Kasumi-1 (cell line): ENCODE measurements at regions not wholly inside any gene's neighbourhood (a gene's known extent, or its start where the extent isn't known, plus 50 kb on each side); places are given as distances from the start of the nearest gene placed in this dataset.
A peak's percentile ranks its signal among the peaks of the same experiment; 100 is the strongest.

Source experiments
- DNase-seq, 2 experiments: peaks; one replicate each; lab custom pipeline; 2025; lab: John Stamatoyannopoulos, UW

GRCh38 chr10:4109469-4109868 is 324.5 kb upstream of the KLF6 start:
- no peak for DNase-seq

- no peak for DNase-seq
These were observed 323.7 kb upstream of the KLF6 start for GRCh38 chr10:4108693-4109092.

DNA sequence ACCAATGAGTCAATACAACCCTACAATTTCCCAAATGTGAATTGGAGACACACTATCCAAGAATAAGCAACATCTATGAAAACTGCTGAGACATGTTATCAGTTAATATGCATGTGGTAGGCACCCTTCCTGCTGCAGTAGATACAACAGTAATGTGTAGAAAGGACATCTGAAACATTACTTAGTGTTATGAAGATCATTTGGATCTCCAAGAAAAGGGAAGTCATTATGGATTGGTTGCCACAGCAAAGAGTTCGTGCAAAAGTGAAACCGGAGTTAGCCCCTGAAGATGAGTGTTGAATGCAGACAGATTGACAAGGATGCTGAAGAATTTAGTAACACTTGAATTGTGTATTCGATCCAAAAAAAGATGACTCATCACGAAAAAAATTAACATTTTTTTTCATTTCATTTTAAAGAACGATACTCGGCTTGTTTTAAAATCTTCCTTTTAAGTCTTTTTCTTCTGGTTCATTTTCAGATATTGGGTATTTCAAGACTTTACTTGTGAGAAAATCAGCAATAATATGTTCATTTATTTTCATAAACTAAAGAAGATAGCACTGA is 322.4 kb upstream of the KLF6 start:
- peak; percentile 10 to 14 for DNase-seq

GRCh38 chr10:4103603-4104002 is 318.6 kb upstream of the KLF6 start:
- no peak for DNase-seq

DNA sequence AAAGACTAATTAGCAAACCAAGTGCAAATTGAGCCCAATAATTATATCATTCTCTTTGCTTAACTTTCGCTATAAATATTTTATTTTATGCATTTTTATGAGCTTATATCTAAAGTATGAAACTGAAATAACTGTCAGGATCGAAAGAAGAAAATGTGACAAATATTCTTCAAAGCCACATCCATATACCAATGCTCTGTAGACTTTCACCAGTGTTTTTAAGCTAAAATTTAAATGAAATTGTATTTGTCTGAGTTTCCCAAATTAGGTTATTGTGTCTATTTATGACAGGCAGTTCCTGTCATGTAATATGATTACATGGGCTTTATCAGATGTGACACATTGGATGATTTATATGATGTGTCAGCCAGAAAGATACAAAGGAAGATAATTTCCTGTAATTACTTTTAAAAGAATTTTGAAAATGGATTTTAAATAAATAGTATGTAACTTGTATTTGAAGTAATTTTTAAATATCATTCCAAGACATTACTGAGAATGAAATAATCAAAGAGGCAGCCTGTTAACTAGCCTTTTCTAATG is 317.9 kb upstream of the KLF6 start:
- DNase-seq: no peak

GRCh38 chr10:4101918-4102654 is 317.1 kb upstream of the KLF6 start:
- DNase-seq: no peak

GRCh38 chr10:4100380-4100779 is 315.4 kb upstream of the KLF6 start:
- DNase-seq: no peak

DNA sequence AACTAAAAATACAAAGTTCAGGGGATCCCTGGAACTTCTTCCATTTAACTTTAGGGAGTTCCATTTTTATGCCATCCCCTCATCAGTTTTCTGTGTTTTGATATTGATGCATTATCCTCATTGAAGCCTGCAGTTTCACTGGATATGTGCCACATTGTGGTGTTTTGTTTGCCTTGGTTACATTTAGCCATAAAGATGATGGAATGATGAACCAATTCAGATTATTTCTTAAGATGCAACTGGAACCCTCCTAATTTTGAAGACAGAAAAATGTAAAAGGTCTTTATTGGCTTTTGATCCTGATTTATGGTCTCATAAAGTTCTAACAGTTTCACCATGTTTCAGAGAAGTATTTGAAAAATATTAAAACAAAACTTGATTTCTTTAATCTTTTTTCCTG is 314.2 kb upstream of the KLF6 start:
- DNase-seq: no peak

GRCh38 chr10:4095166-4095917 is 310.3 kb upstream of the KLF6 start:
- no peak for DNase-seq

- no peak for DNase-seq
These were observed 309.7 kb upstream of the KLF6 start for GRCh38 chr10:4094751-4095150.

DNA sequence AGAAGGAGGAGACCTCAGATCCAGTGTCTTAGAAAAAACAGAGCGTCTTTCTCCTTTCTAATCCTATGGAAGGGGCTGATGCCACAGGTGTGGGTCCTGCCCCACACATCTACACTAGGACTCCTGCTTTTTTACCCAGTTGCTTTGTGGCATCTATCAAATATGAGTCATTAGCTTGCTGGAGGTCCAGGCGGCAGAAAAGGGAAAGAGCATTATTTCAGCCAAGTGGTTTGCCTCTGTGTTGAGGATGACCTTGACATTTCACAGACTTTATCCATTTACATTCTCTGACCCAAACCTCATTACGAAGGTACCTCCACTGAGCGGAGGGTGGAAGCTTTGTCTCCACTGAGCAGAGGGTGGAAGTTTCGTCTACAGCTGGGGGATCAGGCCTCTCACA is 308.4 kb upstream of the KLF6 start:
- no peak for DNase-seq

- DNase-seq: no peak
These were observed 303.5 kb upstream of the KLF6 start for GRCh38 chr10:4088354-4089066.

GRCh38 chr10:4086131-4086898 is 301.3 kb upstream of the KLF6 start:
- DNase-seq: no peak

DNA sequence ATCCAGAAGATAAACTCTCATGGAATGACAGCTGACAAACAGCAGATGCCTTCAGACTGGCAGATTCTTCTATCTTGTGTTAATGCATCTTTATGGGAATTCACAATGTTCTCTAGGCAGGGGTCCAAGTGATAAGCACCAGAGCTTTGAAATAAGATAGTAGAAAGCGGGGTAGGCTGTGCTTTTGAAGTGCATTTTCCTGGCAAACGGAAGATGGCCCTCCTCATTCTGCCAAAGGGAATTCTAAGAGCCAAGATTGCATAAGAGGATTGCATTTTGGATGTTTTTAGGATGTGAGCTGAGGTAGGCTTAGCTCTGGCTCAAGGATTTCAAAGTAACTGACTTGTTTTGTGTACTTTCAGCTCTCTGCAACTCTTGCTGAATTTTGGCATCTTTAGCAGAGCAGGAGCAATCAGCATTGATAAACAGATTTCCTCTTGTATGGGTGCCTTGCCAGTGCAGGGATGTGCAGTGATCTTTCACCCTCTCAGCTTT is 298.5 kb upstream of the KLF6 start:
- DNase-seq: no peak

GRCh38 chr10:4082861-4083260 is 297.9 kb upstream of the KLF6 start:
- DNase-seq: no peak

GRCh38 chr10:4081685-4082111 is 296.7 kb upstream of the KLF6 start:
- no peak for DNase-seq

DNA sequence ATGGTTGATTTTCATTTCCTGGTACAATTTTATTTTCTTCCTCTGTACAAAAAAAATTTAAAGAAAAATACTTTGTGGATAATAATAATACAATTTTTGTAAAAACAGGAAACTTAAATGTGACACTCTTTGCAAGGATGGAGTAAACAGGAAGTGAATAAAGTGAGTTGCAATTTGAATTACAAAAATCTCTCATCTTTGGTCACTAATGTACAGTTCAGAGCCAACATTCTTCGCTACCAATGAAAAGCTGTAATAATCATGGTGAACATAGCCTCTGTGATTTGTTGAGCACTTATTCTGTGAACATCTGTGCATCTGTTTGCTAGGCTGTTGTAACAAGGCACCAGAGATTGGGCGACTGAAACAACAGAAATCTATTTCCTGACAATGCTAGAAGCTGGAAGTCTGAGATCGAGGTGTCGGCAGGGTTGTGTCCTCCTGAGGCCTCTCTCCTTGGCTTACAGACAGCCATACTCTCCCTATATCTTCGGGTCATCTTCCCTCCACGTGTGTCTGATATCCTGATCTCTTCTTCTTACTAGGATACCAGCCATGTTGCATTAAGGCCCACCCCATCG is 295.3 kb upstream of the KLF6 start:
- DNase-seq: no peak

DNA sequence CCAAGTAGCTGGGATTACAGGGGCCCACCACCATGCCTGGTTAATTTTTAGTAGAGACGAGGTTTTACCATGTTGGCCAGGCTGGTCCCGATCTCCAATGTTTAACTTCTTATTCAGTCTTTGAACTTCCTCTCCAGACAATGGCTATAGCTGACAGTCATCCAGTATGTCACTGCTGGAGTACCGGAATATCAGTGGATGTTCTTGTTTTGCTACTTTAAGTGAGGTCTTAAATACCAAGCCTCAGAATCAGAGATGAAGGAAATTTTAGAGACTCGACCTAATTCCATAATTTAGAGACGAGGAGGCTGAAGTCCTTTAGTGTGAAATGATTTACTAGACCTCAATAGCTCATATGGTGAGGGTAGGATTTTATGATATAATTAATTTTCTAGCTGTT is 294.8 kb upstream of the KLF6 start:
- DNase-seq: no peak

- DNase-seq: no peak
These were observed 292.8 kb upstream of the KLF6 start for GRCh38 chr10:4077804-4078203.

DNA sequence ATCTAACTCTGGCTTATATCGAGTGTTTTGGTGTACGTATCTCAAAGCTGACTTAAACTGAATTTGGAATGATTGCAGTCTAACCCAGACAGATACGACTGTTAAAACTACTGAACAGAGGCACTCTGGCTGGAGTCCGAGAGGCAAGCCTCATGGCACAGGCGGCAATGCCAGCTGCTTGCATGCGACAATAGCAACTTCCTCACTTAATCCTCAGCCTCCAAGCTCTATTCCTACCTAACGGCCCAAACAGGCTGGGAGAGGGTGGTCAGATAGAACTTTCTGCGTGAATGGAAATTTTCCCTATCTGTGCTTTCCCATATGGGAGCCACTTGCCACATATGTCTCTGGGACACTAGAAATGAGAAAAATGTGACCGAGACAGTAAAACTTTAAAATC is 292.0 kb upstream of the KLF6 start:
- no peak for DNase-seq

GRCh38 chr10:4075443-4075842 is 290.4 kb upstream of the KLF6 start:
- no peak for DNase-seq
